HG03378 (cell line): ENCODE measurements at regions not wholly inside any gene's neighbourhood (a gene's known extent, or its start where the extent isn't known, plus 50 kb on each side); places are given as distances from the start of the nearest gene placed in this dataset.
"Not testable (repeated sequence)": the region's sequence is repeated elsewhere in the genome, so short reads cannot be mapped to it uniquely, and the experiment has no call there.

Source experiments
- ATAC-seq: cut with Tn5 transposase; IDR thresholded peaks from one replicate; pipeline ENCODE4 v1.9.1; 2021; ENCODE audit warnings: mild to moderate bottlenecking, moderate library complexity; ENCODE audit not compliant: unreplicated experiment

- ATAC-seq = no peak
Observed at GRCh38 chr4:164538097-164538496, 215.8 kb upstream of the SMIM31 start.

DNA sequence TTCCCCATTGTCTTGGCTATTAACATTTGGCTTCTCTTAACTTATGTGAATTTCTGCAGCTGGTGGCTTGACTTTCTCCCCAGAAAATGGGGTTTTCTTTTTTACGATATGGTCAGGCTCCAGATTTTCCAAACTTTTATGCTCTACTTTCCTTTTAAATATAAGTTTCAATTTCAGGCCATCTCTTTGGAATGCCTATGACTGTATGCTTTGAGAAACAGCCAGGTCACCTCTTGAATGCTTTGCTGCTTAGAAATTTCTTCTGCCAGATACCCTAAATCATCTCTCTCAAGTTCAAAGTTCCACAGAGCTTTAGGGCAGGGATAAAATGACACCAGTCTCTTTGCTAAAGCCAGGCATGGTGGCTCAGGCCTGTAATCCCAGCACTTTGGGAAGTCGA, 212.9 kb upstream of the SMIM31 start:
- ATAC-seq = no peak

DNA sequence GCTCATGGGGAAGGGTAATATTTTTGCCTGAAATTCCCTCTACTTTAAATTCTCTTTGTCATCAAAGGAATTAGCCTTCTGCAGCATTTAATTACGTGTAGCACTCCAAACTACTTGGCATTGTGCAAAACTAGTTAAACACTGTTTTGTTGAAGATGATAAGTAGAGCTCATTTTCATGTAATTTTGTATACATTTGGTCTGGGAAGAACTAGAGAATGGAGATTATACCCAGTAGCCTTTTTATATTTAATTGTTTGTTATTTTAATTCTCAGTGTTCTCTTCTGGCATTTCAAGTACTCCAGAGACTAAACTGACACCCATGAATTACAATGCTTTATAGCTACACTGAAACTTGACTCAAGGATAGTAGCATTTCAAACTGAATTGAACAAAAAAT, 211.5 kb upstream of the SMIM31 start:
- no peak for ATAC-seq

GRCh38 chr4:164550989-164551712, 202.8 kb upstream of the SMIM31 start:
- no peak for ATAC-seq

GRCh38 chr4:164551713-164552040, 202.3 kb upstream of the SMIM31 start:
- ATAC-seq = no peak

GRCh38 chr4:164571593-164572390, 182.1 kb upstream of the SMIM31 start:
- no peak for ATAC-seq

GRCh38 chr4:164572877-164573279, 181.1 kb upstream of the SMIM31 start:
- ATAC-seq = no peak

GRCh38 chr4:164575861-164576260, 178.1 kb upstream of the SMIM31 start:
- ATAC-seq = no peak

DNA sequence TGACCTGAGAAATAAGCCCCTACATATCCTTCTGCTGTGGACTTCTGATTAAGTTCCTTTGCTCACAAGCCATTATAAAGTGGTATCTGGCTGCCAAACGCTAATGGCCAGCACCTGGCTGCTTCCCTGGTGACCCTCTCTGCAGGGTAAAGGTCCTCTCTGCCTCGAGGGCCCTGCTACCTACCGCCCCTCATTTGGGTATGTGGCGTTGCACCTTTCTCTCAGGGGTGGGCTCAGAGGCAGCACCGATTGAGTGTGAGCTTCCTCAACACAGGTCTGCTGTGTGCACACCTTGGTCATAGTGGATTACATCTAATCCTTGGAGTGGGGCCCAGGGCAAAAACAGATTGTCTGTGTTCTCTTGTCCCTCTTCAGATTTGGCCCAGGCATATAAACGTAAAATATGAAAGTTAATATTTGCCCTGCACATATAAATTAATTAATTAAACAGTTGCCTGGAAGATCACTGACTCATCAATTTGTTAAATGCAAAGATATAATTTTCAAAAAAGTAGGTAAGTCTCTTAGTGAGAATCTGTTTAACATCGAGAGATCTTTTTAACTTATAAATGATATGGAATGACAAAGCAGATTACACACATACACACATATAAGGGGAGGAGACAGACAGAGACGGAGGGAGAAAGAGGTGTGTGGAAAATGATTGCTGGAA, 174.5 kb upstream of the SMIM31 start:
- no peak for ATAC-seq

DNA sequence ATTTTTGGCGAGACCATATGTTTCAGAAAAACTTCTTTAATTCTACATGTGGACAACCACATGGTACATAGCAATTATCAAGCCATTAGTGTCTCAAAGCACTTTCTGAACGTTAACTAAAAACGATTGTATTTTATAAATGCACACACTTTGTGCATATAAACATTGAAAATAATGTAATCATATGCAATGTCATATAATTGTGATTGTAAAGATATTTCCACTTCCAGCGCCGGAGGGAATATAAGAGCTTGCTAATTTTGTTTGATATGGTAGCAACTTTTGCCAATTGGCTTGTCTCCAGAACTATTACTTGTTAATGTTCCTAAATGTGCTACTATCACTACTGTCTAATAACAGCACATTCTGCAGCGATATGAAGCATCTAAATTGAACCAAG, 162.3 kb upstream of the SMIM31 start:
- no peak for ATAC-seq

- no peak for ATAC-seq
Observed at GRCh38 chr4:164595751-164596150, 158.2 kb upstream of the SMIM31 start.

- ATAC-seq = no peak
Observed at GRCh38 chr4:164596318-164596878, 157.5 kb upstream of the SMIM31 start.

DNA sequence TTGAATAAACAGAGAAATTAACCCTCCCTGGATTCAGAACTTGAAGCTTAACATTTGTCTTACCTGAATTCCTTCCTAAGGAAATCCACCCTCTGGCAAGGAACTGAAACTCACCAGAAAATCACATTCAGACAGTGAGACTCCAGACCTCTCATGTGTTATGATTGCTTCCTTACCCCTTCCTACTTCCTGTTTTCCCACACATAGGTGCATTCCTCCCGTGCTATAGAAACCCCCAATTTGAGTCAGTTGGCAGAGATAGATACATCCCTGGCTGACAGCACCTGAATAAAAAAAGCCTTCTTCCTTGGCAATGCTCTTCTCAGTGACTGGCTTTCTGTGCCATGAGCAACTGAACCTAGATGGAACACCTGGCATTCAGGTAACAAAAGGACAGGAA, 157.0 kb upstream of the SMIM31 start:
- no peak for ATAC-seq

DNA sequence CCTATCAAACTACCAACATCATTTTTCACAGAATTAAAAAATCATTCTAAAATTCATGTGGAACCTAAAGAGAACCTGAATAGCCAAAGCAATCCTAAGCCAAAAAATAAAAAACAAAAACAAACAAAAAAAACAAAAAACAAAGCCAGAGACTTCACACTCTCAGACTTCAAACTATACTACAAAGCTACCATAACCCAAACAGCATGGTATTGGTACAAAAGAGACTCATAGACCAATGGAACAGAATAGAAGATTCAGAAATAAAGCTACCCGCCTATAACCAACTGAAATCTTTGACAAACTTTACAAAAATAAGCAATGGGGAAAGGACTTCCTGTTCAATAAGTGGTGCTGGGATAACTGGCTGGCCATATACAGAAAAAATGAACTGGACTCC, 152.3 kb upstream of the SMIM31 start:
- no peak for ATAC-seq

DNA sequence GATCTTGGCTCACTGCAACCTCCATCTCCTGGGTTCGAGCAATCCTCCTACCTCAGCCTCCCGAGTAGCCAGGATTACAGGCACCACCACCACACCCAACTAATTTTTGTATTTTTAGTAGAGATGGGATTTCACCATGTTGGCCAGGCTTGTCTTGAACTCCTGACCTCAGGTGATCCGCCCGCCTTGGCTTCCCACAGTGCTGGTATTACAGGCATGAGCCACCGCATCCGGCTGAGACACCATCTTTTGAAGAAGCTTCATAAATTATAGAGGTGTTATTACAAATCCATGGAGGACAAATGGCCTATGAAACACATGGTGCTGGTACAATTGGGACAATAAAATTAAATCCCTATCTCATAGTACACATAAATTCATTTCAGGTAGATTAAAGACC, 148.1 kb upstream of the SMIM31 start:
- ATAC-seq = not testable (repeated sequence)

GRCh38 chr4:164606478-164606877, 147.5 kb upstream of the SMIM31 start:
- peak; percentile 99 for ATAC-seq

- ATAC-seq = no peak
Observed at GRCh38 chr4:164613256-164613655, 140.7 kb upstream of the SMIM31 start.

- no peak for ATAC-seq
Observed at GRCh38 chr4:164613792-164614191, 140.1 kb upstream of the SMIM31 start.

DNA sequence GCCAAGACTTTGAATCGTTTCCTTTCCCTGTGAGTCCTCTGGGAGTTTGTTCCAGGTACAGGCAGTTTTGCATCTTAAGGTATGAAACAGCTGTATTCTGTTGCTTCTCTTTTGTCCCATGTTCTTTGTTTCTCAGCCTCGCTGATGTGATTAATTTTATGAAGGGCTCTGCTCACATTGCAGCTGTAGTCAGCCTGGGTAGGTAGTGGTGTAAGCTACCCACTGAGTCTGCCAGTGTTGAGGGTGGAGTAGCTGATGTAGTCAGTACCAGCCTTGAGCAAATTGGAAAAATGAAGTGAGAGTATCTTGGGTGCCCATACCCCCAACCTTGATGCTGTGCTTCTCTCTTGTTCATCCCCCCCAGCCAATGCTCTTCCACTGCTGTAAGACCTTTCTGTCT, 139.6 kb upstream of the SMIM31 start:
- ATAC-seq = no peak

- ATAC-seq = no peak
Observed at GRCh38 chr4:164614999-164615398, 138.9 kb upstream of the SMIM31 start.

GRCh38 chr4:164615964-164616363, 138.0 kb upstream of the SMIM31 start:
- no peak for ATAC-seq

DNA sequence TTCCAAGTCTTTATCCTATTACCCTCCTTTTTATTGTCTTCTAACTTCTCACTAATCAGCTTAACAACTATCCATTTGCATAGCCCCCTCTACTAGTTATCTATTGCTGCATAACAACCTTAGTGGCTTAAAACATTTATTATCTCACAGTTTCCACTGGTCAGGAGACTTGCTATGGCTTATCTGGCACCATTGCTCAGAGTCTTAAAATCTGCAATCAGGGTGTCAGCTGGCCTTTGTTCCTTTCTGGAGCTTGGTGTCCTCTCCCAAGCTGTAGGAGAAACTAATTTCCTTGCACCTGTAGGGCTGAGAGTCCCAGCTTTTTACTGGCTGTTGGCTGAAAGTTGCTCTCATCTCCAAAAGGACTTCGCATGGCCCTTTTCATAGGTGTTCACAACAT, 137.0 kb upstream of the SMIM31 start:
- ATAC-seq = no peak
